ENCODE measurements at regions not wholly inside any gene's neighbourhood (a gene's known extent, or its start where the extent isn't known, plus 50 kb on each side); places are given as distances from the start of the nearest gene placed in this dataset.
A peak's percentile ranks its signal among the peaks of the same experiment; 100 is the strongest.

DNA sequence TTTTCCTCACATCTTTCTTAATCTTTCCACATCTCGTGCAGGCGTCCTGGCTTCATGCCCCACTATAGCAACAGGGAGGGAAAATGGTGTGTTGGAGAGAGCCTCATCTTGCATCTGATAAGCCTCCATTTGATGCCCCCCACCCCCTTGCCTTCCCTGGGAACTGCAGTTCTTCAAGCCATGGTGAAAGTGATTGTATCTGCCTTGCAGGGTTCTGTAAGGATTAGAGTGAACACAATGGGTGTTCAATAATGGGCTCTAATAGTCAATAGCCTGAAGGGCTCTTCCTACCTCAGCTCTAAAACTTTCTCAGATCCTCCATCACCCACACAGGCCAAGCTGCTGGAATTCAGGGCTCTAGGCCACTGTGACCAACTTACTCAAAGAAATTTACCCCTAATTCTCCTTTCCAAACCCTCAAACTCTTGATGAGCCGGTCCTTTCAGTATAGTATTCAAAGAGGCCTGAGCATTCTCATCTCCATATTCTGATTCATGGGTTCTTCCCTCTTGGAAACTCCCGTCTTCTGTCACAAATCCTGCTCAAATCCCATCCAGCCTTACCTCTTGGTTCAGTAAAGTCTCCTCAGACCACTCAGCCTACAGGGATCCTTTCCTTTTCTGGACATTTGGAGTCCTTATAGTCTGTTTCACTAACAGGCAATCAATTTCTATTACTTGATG is 128.3 kb upstream of the TRIM2 start:
- no peak for DNase-seq (ENCODE audit: low read depth in 4 of 4, low spot score in 3 of 4)

DNA sequence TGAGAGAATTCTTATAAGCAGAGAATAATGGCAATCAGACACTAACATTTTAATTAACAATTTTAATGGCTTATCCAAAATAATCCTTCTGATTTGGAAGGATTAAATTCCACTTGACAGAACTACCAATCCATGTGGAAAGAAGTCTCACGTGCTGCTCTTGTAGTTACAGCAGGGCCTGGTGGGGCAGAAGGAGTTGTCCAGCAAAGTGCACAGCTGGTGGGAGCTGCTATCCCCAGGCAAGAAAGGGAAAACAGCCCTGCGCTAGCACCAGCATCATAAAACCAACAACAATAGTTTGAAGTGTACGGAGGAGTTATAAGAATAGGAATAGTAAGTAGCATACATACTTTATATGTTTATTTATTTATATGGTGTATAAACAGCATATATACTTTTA is 127.4 kb upstream of the TRIM2 start:
- no peak for DNase-seq (ENCODE audit: low read depth in 4 of 4, low spot score in 3 of 4)

DNA sequence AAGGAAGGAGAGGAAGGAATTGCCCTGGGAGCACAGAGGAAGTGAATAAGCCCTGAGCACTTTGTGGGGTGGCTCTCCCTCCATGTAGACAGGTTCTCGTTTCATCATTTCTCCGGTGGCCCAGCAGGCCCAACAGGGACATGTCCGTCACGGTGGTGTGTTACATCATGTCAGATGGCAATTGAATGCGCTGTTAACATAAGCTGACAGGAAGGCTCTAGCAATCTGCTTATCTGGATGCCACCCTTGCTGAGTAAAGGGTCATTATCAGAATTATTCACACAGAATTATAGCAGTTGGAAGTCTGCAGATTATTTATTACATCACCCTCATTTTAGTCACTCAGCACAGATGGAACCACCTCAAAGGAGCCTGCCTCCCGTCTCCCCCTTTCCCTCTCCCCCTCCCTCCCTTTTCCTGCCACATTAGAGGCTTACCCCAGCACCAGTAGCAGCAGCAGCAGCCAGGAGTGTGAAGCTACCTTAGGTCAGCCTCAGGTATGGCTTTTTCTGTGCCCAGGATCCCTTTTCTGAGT is 124.3 kb upstream of the TRIM2 start:
- DNase-seq (ENCODE audit: low read depth in 4 of 4, low spot score in 3 of 4), result no peak

DNA sequence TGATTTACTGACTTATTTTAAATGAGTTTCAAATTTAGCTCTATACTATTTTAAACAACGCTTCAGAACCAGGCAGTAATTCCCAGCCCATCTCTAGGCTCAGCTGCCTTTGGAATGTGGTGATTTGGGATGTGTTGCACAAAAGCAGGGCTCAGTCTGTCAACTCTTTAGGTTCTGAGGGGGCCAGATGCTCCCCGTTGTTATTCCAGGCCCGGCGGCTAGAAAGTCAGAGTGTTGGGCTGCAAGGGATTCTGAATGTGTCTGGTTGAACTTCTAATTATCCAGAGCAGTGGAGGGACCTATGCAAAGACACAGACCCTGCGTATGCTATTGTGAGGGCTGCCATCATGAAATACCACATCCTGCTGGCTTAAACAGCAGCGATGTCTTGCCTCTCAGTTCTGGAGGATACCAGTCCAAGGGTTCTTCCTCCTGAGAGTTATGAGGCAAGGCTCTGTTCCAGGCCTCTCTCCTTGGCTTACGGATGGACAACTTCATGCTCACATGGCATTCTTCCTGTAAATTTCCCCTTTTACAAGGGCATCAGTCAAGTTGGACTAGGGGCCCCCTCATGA is 123.2 kb upstream of the TRIM2 start:
- DNase-seq (ENCODE audit: low read depth in 4 of 4, low spot score in 3 of 4), result no peak

DNA sequence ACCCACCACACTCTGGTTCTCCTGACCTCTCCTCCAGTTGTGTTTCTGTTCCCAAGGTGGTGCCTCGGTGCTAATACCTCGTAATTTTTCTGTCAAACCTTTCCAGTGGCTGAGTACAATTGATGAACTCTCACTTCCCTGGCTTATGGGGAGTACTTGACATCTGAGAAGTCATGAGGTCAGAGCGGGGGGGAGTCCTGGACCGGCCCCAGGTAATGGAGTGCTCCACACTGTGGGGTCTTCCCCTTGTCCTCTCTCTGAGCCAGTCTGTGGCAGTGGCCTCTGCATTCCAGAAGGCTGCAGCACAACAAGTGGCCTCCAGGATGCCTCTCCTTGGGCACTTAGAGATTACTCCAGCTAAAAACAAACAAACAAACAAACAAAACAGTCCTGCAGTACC is 122.5 kb upstream of the TRIM2 start:
- no peak for DNase-seq (ENCODE audit: low read depth in 4 of 4, low spot score in 3 of 4)

DNA sequence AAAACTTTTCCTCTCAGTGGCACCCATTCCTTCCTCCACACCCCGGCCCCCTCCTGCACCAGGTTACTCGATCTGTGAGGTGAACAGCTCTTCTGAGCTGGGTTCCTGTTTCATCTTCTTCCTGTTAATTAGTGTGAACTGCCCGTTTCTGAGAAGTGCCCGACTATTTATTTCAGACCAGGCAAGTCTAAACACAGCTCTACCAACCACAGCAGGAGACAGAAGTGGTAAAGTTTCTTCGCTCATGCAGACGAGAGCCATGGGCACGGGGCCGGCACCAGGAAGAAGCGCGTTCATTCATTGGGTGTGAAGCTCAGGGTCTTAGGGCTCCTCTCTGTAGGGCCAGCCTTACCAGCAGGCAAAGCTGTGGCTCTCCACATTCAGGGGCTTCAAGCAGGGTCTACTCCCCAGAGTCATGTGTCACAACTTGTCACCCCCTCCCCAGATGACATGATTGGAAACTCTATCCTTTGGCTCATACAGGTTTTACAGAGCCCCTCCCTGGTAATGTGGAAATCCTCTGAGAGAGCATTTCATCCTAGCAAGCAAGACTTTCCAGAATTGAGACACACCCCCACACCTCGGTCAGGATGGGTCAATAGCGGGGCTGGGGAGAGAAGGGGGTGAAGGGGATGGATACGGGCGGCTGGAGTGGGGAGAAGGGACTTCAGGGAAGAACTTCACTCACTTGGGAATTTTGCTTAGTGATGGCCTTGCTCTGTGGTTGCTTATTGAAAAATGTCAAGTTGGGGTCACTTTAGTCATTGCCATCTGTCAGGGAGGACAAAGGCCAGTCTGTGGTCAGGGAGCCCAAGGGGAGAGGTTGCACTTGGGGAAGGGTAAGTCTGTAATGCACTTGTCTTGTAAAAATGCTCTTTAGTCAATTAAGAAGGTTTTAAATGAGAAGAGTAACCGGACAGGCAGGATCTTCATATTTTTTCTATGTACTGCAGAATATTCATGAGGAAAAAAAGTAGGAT is 121.6 kb upstream of the TRIM2 start:
- no peak for DNase-seq (ENCODE audit: low read depth in 4 of 4, low spot score in 3 of 4)

DNA sequence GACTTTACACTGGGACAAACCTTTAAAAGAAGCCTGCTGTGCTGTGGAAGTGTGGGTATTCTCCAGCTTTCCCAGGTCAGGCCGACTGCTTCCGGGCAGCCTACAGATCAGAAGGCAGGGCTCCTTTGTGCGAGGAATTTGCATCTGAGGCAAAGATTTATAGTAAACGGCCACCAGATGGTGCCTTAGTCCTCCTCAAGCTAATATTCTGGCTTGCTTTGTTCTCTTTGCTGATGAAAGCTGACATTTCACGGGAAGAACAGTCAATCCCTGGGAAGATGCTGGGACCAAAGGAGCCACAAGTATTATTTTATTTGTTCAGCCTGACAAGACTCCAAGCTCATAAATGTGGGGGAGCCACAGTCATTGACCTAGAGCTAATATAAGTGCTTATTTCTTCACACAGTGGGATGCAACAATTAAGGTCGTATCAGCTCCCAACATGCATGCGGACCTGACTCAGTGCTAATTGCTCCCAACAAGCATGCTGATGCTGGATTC is 120.7 kb upstream of the TRIM2 start:
- peak; percentile 51 to 79 (median 65) for DNase-seq (ENCODE audit: low read depth in 4 of 4, low spot score in 3 of 4)

DNA sequence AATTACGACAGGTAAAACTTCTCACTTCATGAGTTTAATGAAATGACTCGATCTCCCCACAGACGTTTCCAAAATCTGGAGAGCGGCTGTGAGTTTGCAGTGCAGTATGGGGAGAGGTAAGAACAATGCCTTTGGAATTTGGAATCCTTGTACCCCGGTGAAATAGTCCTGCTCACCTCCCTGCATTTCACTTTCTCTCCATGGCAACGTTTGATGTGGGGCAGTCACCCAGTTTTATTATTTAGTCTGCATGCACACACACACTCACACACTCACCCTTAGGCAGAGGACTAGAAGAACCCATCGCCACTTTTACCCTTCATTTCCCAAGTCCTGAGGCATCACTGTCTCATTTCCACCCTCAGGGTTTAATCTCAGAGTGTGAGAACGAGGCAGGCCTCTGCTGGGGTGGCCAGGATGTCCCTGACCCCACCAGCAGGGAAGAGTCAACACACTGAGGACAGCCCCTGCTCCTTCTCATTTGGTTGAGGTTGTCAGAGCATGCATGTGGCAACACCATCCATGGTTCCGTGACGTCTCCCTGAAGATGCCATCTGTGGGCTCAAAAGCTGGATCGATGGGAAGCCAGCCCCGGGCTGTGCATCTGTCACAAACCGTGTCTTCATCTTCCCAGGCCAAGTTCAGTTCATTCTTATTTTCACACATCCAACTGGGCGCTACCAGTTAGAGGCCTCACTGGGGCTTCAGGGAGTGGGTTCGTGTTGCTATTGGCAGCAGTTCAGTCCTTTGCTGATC is 119.8 kb upstream of the TRIM2 start:
- DNase-seq (ENCODE audit: low read depth in 4 of 4, low spot score in 3 of 4), result no peak

DNA sequence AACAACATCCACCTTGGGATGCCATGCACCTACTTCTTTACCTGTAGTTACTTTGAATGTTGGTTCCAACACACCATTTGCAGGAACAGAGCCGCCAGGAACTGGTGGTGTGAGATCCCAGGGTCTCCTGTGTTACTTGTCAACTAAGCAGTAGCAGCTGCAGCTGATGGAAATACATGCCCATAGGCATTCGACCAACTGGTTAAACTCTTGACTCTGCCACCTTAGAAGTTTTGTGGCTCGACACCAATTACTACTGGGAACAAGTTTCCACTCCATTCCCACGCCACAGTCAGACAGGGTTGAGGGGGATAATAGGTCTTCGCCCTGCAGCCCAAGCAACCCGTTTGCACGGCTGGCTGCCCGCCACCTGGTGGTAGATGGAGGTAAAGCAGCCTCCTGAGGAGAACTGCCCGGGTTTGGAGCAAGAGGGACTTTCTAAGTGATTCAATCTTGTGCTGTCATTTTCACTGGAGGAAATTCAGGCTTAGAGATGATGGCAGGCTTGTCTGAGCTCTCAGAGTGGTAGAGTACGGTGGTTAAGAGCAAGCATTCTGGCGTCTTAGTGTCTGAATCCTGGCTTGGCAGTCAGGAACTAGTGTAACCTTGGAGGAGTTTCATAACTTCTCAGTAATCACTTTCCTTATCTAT is 119.1 kb upstream of the TRIM2 start:
- peak; percentile 47 to 68 (median 48) for DNase-seq (ENCODE audit: low read depth in 4 of 4, low spot score in 3 of 4)

DNA sequence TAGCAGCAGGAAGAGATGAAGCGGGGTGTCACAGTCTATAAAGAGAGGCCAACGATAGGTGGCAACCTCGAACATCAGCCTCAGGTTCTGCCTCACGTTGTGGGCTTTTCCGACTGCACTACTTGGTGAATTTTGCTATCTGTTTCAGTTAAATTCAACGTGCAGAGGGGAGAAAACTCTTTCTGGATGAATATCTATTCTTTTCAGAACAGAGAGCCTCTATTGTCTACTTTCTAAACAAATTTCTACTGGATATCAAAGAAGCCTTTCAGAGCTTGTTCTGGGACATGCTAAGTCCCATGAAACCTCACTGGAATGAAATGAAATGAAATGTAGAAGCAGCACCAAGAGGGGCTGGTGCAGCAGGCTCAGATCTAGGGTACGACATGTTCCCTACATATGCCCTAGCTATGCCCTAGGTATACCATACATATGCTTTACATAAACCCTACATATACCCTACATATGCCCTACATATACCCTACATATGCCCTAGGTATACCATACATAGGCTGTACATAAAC is 116.5 kb upstream of the TRIM2 start:
- DNase-seq (ENCODE audit: low read depth in 4 of 4, low spot score in 3 of 4), result no peak

DNA sequence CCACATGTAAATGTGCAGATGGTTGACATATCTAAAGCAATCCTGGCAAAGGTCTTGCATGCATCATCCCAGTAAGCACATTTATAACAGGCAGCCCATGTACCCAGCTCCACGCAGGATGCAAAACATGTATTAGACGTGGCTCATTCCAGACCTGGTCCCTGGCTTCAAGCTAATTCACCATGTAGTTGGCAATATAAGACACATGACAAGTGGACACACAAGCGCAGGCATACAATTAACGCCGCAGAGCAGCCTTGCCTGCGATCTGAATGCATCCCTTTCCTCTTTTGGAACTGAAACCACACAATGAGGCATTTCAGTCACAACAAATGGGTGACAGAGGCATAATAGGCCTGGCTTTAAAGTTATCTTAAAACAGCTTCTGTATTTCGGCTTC is 114.5 kb upstream of the TRIM2 start:
- no peak for DNase-seq (ENCODE audit: low read depth in 4 of 4, low spot score in 3 of 4)

DNA sequence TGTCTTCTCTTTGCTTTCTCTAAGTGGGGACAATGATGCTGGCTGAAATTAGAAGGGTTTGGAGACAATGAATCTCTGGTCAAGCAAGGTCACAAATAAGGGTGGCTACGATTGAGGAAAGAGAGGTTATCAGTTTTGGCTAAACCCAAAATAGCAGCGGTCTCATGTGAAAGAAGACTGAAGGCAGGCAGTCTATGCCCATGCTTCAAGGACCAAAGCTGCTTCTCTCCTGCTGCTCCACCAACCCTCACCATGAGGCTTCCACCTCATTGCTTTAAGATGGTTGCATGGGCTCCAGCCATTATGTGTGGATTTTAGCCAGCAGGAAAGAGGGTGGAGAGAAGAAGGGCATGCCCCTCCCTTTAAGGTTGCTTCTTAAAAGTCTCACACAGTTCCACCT is 114.1 kb upstream of the TRIM2 start:
- no peak for DNase-seq (ENCODE audit: low read depth in 4 of 4, low spot score in 3 of 4)

DNA sequence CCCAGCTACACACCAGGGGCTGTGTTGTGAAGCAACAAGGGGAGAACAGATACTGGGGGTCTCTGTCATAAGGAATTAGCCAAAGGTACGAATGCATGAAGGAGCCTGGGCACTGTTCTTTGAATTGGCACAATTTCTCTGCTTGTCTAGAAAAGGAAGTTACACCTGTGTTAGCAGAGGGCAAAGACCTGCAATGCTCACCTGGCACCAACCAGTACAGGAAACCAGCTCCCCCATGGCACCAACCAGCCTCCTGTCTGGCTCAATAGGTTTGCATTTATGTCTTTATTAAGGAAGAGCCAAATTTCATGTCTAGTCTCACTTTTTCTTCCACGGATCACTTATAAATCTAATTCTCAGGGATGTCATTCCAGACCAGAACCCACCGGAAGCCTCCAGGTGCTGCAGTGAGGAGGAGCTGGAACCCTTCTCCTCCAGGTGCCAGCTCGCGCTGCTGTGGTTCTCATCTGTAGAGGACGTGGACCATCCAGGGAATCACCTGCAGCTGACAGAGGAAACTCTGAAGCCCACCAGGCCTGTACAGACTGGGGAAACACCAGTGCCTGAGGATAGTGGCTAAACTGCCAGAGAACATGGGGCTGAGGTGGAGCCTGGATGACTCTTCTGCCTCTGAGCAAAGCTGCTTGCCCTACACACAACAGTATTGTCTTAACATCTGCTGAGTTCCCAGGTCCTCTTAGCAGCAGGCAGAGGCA is 113.4 kb upstream of the TRIM2 start:
- no peak for DNase-seq (ENCODE audit: low read depth in 4 of 4, low spot score in 3 of 4)

DNA sequence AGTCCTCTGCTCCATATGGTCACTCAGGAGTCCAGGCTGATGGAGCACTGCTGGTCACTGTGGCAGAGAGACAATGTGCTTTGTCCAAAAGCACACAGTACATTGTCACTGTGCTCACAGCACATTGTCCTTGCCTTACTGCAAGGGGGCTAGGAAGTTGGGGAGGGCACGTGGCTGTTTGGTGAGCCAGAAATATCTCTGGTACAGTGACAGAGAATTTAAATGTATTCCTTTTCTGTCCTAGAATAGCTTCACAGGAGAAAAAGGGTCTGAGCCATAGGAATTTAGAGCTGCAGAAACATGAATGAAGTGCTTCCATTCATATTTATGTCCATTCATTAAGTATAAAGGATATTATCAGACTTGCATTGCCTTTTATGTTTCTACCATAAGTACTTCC is 110.8 kb upstream of the TRIM2 start:
- DNase-seq (ENCODE audit: low read depth in 4 of 4, low spot score in 3 of 4), result no peak

DNA sequence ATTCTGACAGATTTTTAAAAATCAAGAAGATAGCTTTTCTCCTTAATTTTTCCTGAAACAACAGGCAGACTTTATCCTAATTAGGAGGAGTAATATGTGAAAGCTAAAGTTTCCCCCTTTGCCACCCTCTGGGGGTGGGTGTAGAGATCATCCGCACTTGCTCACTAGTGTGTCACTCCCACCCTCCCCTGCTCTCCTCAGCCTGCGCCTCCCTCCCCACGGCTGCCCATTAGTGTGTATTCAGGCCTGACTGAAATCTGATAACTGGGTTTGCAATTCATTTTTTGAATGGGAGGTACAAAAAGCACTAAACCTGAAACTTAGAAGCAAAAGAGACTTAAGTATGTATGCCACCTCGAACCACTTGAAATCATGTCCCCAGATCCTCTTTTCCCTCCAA is 110.4 kb upstream of the TRIM2 start:
- DNase-seq (ENCODE audit: low read depth in 4 of 4, low spot score in 3 of 4), result no peak

DNA sequence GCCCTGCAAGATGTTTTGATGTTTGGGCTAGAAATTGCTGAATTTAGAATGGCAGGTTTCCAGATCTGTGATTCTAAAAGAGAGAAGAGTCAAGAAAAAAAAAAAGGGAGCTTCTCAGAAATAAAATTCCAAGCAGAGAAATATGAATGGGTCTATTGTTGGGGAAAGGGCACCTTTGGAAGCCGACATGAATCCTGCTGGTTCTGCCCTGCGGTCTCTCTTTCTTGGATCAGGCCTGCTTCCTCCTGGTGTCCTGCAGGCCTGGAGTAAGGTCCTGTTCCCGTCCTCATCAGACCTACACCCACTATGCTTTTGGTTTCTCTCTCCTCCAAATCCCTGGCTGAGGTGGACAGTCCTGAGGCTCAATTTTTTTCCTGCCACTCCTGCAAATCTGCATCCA is 109.8 kb upstream of the TRIM2 start:
- DNase-seq (ENCODE audit: low read depth in 4 of 4, low spot score in 3 of 4), result no peak

DNA sequence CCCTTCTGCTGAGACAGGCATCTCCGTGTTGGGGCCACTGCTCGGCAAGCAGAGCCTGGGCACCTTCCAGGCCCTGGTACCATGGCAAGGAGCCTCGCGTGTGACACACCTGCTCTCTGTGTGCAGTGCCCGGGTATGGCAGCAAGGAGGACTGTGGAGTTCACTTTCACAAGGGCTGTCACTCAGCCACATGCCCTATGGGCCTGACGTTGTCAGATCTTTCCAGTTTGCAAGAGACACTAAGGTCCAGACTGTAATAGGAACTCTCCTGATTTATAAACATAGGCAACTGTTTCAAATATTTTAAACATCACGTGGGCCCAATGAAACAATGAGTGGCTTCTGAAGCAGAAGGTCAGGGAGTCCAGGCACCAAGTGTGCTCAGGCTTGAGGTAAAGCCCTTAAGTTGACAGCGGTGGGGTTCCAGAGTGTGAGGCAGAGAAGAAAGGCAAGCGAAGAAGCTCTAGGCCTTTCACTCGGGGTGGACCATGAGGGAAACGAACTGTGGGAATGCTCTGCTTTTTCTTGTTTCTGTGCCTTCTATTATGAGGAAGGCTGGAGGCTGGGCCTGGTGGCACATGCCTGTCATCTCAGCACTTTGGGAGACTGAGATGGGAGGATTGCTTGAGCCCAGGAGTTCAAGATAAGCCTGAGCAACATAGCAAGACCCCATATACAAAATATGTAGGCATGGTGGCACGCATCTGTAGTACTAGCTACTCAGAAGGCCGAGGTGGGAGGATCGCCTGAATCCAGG is 108.6 kb upstream of the TRIM2 start:
- no peak for DNase-seq (ENCODE audit: low read depth in 4 of 4, low spot score in 3 of 4)

DNA sequence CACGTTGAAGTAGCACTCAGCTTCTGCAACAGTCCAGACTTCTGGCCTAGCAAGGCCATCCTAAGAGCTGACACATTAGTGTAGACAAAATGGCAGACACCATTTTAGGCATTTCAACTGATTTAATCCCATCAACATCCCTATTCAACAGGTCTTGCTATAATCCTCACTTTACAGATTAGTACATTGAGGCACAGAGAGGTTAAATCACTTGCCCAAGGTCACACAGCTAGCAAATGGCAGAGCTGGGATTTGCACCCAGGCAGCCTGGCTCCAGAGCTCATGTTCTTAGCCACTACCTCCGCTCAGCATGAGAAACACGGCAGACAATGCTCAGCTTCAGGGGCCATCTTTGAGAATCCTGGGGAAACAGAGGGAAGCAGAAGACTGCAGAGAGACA is 107.9 kb upstream of the TRIM2 start:
- DNase-seq (ENCODE audit: low read depth in 4 of 4, low spot score in 3 of 4), result no peak
